Thyroid gland (tissue), 4 donors: ENCODE measurements at regions not wholly inside any gene's neighbourhood (a gene's known extent, or its start where the extent isn't known, plus 50 kb on each side); places are given as distances from the start of the nearest gene placed in this dataset.

Experiments
- CTCF ChIP-seq, 6 experiments: fragments of 200-600 bp in 3 of 6; fragments of 450-650 bp in 3 of 6; sonication (generic) in 3 of 6; IDR thresholded peaks; one replicate each; pipeline ENCODE4 v1.5.1; 2016 to 2019; ENCODE audit warnings: antibody characterized with exemption in 6 of 6, mild to moderate bottlenecking in 2 of 6, inconsistent platforms in 1 of 6, moderate library complexity in 1 of 6
- POLR2A ChIP-seq, 2 donors: fragments of 450-650 bp; IDR thresholded peaks; one replicate each; pipeline ENCODE4 v1.6.1; 2017; ENCODE audit warnings: antibody characterized with exemption in 2 of 2, mild to moderate bottlenecking in 2 of 2, moderate library complexity in 1 of 2

DNA sequence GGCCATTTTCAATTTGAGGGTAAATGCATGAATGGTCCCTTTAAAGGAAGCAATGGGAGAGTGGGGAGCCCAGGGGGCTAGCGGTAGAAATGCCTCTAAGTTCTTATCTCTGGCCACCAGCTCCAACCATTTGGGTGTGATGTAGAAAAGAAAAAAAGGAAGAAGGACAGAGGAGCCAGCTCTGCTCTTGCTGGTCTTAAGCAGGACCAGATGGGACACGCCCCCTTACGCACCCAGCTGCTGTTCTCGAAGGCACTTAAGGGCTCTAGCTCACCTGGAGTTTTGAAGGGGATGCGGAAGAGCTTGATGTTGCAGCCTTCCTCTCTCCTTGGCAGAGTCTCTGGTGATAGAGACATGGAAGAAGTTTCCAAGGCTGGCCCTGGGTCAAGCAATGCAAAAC, 59.5 kb upstream of the RNF144B start:
- no peak for TF ChIP-seq CTCF (IDR thresholded peaks at IDR 0.05)
- TF ChIP-seq POLR2A (IDR thresholded peaks at IDR 0.05): peak in 1 of 2 donors; percentile 45
